ENCODE measurements at regions not wholly inside any gene's neighbourhood (a gene's known extent, or its start where the extent isn't known, plus 50 kb on each side); places are given as distances from the start of the nearest gene placed in this dataset.

GRCh38 chr11:134542401-134543165, 130.5 kb upstream of the B3GAT1 start:
- TF ChIP-seq, protein P1, sequence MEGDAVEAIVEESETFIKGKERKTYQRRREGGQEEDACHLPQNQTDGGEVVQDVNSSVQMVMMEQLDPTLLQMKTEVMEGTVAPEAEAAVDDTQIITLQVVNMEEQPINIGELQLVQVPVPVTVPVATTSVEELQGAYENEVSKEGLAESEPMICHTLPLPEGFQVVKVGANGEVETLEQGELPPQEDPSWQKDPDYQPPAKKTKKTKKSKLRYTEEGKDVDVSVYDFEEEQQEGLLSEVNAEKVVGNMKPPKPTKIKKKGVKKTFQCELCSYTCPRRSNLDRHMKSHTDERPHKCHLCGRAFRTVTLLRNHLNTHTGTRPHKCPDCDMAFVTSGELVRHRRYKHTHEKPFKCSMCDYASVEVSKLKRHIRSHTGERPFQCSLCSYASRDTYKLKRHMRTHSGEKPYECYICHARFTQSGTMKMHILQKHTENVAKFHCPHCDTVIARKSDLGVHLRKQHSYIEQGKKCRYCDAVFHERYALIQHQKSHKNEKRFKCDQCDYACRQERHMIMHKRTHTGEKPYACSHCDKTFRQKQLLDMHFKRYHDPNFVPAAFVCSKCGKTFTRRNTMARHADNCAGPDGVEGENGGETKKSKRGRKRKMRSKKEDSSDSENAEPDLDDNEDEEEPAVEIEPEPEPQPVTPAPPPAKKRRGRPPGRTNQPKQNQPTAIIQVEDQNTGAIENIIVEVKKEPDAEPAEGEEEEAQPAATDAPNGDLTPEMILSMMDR (IDR thresholded peaks at IDR 0.05): no peak
- H3K4me1 ChIP-seq: no peaks in the 10 kb centered on the region
- H3K4me2 ChIP-seq (ENCODE audit: low read length): no peak overlapping the region
- H3K36me3 ChIP-seq (ENCODE audit: control insufficient read depth, insufficient read depth, low read length): no peaks in the 10 kb centered on the region
- no peaks in the 10 kb centered on the region for H3K27me3 ChIP-seq (ENCODE audit: control insufficient read depth, insufficient read depth, low read length)
- no peak overlapping the region for H3K4me3 ChIP-seq (ENCODE audit: low read depth, low read length)
- H3K79me2 ChIP-seq: no peaks in the 10 kb centered on the region
- H3K9me3 ChIP-seq (ENCODE audit: control insufficient read depth, low read length): no peaks in the 10 kb centered on the region
- H3K9ac ChIP-seq: no peak overlapping the region
- no peak overlapping the region for H2AFZ ChIP-seq
- no peak overlapping the region for H3K27ac ChIP-seq

GRCh38 chr11:134541951-134542350, 129.9 kb upstream of the B3GAT1 start:
- Histone ChIP-seq H3K4me1 (no peaks in the 10 kb centered on the region), H3K4me3 (ENCODE audit: low read depth, low read length) (no peak overlapping the region), H3K9me3 (ENCODE audit: control insufficient read depth, low read length) (no peaks in the 10 kb centered on the region), H3K9ac (no peak overlapping the region), H3K4me2 (ENCODE audit: low read length) (no peak overlapping the region), H3K79me2 (no peaks in the 10 kb centered on the region), H3K27ac (no peak overlapping the region), H3K36me3 (ENCODE audit: control insufficient read depth, insufficient read depth, low read length) (no peaks in the 10 kb centered on the region), H2AFZ (no peak overlapping the region), H3K27me3 (ENCODE audit: control insufficient read depth, insufficient read depth, low read length) (no peaks in the 10 kb centered on the region)
- TF ChIP-seq, protein P1 (IDR thresholded peaks at IDR 0.05): no peak

- H3K79me2 ChIP-seq: no peaks in the 10 kb centered on the region
- no peaks in the 10 kb centered on the region for H3K36me3 ChIP-seq (ENCODE audit: control insufficient read depth, insufficient read depth, low read length)
- no peak overlapping the region for H3K4me3 ChIP-seq (ENCODE audit: low read depth, low read length)
- H3K9ac ChIP-seq: no peak overlapping the region
- H3K27ac ChIP-seq: no peak overlapping the region
- no peaks in the 10 kb centered on the region for H3K9me3 ChIP-seq (ENCODE audit: control insufficient read depth, low read length)
- H3K4me2 ChIP-seq (ENCODE audit: low read length): no peak overlapping the region
- H2AFZ ChIP-seq: no peak overlapping the region
- no peaks in the 10 kb centered on the region for H3K27me3 ChIP-seq (ENCODE audit: control insufficient read depth, insufficient read depth, low read length)
- H3K4me1 ChIP-seq: no peaks in the 10 kb centered on the region
- TF ChIP-seq, protein P1 (IDR thresholded peaks at IDR 0.05): no peak
These were observed 129.3 kb upstream of the B3GAT1 start for GRCh38 chr11:134541355-134541754.

- H3K9ac ChIP-seq: no peak overlapping the region
- H3K4me1 ChIP-seq: no peaks in the 10 kb centered on the region
- H2AFZ ChIP-seq: no peak overlapping the region
- no peaks in the 10 kb centered on the region for H3K79me2 ChIP-seq
- no peak overlapping the region for H3K4me2 ChIP-seq (ENCODE audit: low read length)
- no peaks in the 10 kb centered on the region for H3K27me3 ChIP-seq (ENCODE audit: control insufficient read depth, insufficient read depth, low read length)
- no peaks in the 10 kb centered on the region for H3K9me3 ChIP-seq (ENCODE audit: control insufficient read depth, low read length)
- no peak overlapping the region for H3K4me3 ChIP-seq (ENCODE audit: low read depth, low read length)
- TF ChIP-seq, protein P1 (IDR thresholded peaks at IDR 0.05): no peak
- no peak overlapping the region for H3K27ac ChIP-seq
- no peaks in the 10 kb centered on the region for H3K36me3 ChIP-seq (ENCODE audit: control insufficient read depth, insufficient read depth, low read length)
These were observed 127.2 kb upstream of the B3GAT1 start for GRCh38 chr11:134539285-134539684.

GRCh38 chr11:134538742-134539141, 126.7 kb upstream of the B3GAT1 start:
- Histone ChIP-seq H3K9me3 (ENCODE audit: control insufficient read depth, low read length) (no peaks in the 10 kb centered on the region), H3K27ac (no peak overlapping the region), H3K4me1 (no peaks in the 10 kb centered on the region), H3K36me3 (ENCODE audit: control insufficient read depth, insufficient read depth, low read length) (no peaks in the 10 kb centered on the region), H3K4me2 (ENCODE audit: low read length) (no peak overlapping the region), H3K79me2 (no peaks in the 10 kb centered on the region), H3K27me3 (ENCODE audit: control insufficient read depth, insufficient read depth, low read length) (no peaks in the 10 kb centered on the region), H3K4me3 (ENCODE audit: low read depth, low read length) (no peak overlapping the region), H2AFZ (no peak overlapping the region), H3K9ac (no peak overlapping the region)
- TF ChIP-seq, protein P1 (IDR thresholded peaks at IDR 0.05): no peak

Data from parathyroid adenoma (tissue), 2 donors.